ENCODE measurements at regions not wholly inside any gene's neighbourhood (a gene's known extent, or its start where the extent isn't known, plus 50 kb on each side); places are given as distances from the start of the nearest gene placed in this dataset.

DNA sequence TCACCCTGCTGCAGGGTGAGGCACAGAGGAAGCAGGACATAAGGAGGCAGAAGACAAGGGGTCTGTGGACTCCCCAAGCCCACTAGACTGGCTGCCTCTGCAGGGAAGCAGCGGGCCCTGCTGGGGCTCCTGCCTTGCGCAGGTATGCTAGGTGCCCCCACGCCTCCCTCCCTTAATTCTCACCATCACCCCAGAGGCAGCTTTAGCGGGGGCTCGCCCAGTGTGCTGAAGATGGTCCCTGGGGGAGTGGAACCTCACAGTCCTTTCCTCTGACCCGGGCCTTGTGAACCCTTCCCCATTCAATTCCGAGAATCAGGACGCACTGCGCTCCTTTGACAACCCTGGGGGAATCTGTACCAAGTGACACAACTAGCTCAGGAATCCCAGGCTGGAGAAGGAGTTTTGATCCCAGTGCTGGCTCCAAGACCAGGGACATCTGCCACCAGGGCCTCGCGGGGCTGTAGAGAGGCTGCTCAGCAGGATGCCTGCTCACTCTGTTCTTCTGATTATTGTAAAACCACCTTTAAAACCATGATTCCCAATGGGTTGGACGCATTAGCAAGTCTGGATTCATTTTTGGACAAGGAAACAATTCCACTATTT, 468.4 kb downstream of the TCERG1L start:
- no peak overlapping the region for H2BK12ac ChIP-seq (ENCODE audit: insufficient read length, low read depth, low read length)
- no peak for DNase-seq

More for the DNA sequence above, 468.4 kb downstream of the TCERG1L start:
- no peaks in the 10 kb centered on the region for H4K20me1 ChIP-seq (ENCODE audit: control insufficient read depth, insufficient read depth, insufficient read length)
- H2BK5ac ChIP-seq (ENCODE audit: insufficient read length, low read length) = no peak overlapping the region
- no peaks in the 10 kb centered on the region for H3K79me2 ChIP-seq (ENCODE audit: insufficient read depth, low read length)
- H2AFZ ChIP-seq (ENCODE audit: low read length) = no peak overlapping the region
- no peak overlapping the region for H4K5ac ChIP-seq (ENCODE audit: insufficient read length, low read depth, low read length)
- no peaks in the 10 kb centered on the region for H3K27me3 ChIP-seq (ENCODE audit: insufficient read depth, low read length)
- no peak overlapping the region for H2BK20ac ChIP-seq (ENCODE audit: low read depth, low read length, poor library complexity, severe bottlenecking)
- no peaks in the 10 kb centered on the region for H3K79me1 ChIP-seq (ENCODE audit: insufficient read depth, low read depth, low read length, poor library complexity, severe bottlenecking)
- no peaks in the 10 kb centered on the region; a peak in 1 of 7 replicates for H3K36me3 Mint-ChIP-seq (ENCODE audit: insufficient read depth in 1 of 3, low read depth in 3 of 3)
- H3K23ac ChIP-seq (ENCODE audit: insufficient read length, low read depth, low read length) = no peak overlapping the region
- no peak overlapping the region for H3K4me3 Mint-ChIP-seq
- H4K91ac ChIP-seq (ENCODE audit: insufficient read length, low read depth, low read length) = no peak overlapping the region
- no peak overlapping the region for H2BK15ac ChIP-seq (ENCODE audit: low read depth, low read length)
- no peaks in the 10 kb centered on the region; a peak in 3 of 5 replicates for H3K9me3 Mint-ChIP-seq
- no peak overlapping the region for H3K18ac ChIP-seq (ENCODE audit: insufficient read length, low read depth, low read length)
- no peak overlapping the region for H3K56ac ChIP-seq (ENCODE audit: insufficient read length, low read depth, low read length)
- no peaks in the 10 kb centered on the region; the same call in 1 of the 2 replicates for H3K27me3 Mint-ChIP-seq (ENCODE audit: low read depth)
- H2BK120ac ChIP-seq (ENCODE audit: low read depth, low read length, poor library complexity, severe bottlenecking) = no peak overlapping the region
- H3K27ac Mint-ChIP-seq = no peak overlapping the region
- peaks cover 2% of the 10 kb centered on the region for H3K4me1 ChIP-seq (ENCODE audit: insufficient read depth, low read length)
- H2AK5ac ChIP-seq (ENCODE audit: insufficient read length, low read length) = no peak overlapping the region
- H3K4me2 ChIP-seq (ENCODE audit: insufficient read depth, insufficient read length, low read length) = no peak overlapping the region
- TF ChIP-seq, protein P1, sequence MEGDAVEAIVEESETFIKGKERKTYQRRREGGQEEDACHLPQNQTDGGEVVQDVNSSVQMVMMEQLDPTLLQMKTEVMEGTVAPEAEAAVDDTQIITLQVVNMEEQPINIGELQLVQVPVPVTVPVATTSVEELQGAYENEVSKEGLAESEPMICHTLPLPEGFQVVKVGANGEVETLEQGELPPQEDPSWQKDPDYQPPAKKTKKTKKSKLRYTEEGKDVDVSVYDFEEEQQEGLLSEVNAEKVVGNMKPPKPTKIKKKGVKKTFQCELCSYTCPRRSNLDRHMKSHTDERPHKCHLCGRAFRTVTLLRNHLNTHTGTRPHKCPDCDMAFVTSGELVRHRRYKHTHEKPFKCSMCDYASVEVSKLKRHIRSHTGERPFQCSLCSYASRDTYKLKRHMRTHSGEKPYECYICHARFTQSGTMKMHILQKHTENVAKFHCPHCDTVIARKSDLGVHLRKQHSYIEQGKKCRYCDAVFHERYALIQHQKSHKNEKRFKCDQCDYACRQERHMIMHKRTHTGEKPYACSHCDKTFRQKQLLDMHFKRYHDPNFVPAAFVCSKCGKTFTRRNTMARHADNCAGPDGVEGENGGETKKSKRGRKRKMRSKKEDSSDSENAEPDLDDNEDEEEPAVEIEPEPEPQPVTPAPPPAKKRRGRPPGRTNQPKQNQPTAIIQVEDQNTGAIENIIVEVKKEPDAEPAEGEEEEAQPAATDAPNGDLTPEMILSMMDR (conservative IDR thresholded peaks at IDR 0.05) = no peak
- no peak overlapping the region for H3K27ac ChIP-seq (ENCODE audit: insufficient read length, low read depth, low read length)
- no peaks in the 10 kb centered on the region for H3K23me2 ChIP-seq (ENCODE audit: insufficient read length, low read depth, low read length, poor library complexity, severe bottlenecking)
- H3K4me1 Mint-ChIP-seq = peaks cover 9 to 10% of the 10 kb centered on the region in 2 experiments
- no peak overlapping the region for H3K4ac ChIP-seq (ENCODE audit: low read depth, low read length)
- WGBS (ENCODE audit: extremely low coverage, insufficient read length, low lambda C conversion rate) = no CpG with 5 or more reads among the region's 12 CpGs
- no peaks in the 10 kb centered on the region for H3K9me3 ChIP-seq (ENCODE audit: control insufficient read depth, low read depth, low read length)
- H4K8ac ChIP-seq (replicated peaks; ENCODE audit: insufficient read length, low read depth, low read length) = no peak overlapping the region
- H3T11ph ChIP-seq (ENCODE audit: low read length) = no peak overlapping the region
- H3K14ac ChIP-seq (ENCODE audit: insufficient read depth, low read length) = no peak overlapping the region
- H3K9ac ChIP-seq (ENCODE audit: extremely low read depth, insufficient read length, low read length) = no peak overlapping the region

Data from H9 (cell line).